ENCODE measurements at regions not wholly inside any gene's neighbourhood (a gene's known extent, or its start where the extent isn't known, plus 50 kb on each side); places are given as distances from the start of the nearest gene placed in this dataset.

DNA sequence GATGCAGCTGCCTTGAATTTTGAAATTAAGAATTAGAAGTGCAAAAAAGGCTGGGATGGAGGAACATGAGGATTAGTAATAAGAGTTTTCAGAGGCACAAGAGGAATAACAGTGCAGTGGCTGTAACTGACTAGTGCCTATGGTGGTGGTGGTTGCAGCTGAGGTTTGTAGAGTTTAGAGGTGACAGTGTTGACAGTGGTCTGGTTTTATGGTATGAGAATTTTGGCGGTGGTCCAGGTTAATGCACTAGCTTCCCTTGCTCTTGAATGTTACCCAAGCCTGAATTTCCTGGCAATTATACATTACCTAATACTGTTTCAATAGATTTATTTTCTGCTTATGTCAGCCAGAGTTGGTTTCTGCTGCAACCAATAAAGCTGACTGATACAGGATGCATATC is 112.8 kb upstream of the C11orf87 start:
- no peaks in the 10 kb centered on the region; the same call in 1 of the 2 replicates for H3K9me2 ChIP-seq (ENCODE audit: insufficient read depth)
- ChIA-PET POLR2A (no interaction called here), CTCF (no interaction called here), RAD21 (ENCODE audit: low non-redundant PET in 1 of 2, low total read pairs in 2 of 2, uncharacterized antibody in 2 of 2, unreplicated experiment in 2 of 2) (no interaction called here)
- no peak overlapping the region for H3K27ac ChIP-seq (ENCODE audit: low read depth, low read length)
- no peaks in the 10 kb centered on the region for H3K27me3 ChIP-seq (ENCODE audit: insufficient read depth, low read length)
- H3K4me3 ChIP-seq (replicated peaks in 1 of 2; ENCODE audit: low read depth in 1 of 2, low read length in 2 of 2) = no peak overlapping the region
- no peaks in the 10 kb centered on the region for H3K4me1 ChIP-seq (ENCODE audit: control insufficient read depth in 1 of 2, insufficient read depth in 2 of 2, low read length in 2 of 2)
- ATAC-seq = no peak
- no TSS peak for BruUV-seq (replicated peaks)
- no peak overlapping the region for H2AFZ ChIP-seq (ENCODE audit: low read depth, low read length, poor library complexity, severe bottlenecking)
- H3K9me3 ChIP-seq (ENCODE audit: control insufficient read depth in 1 of 2, insufficient read depth in 1 of 2, low read depth in 1 of 2, low read length in 2 of 2) = no peaks in the 10 kb centered on the region
- H3K36me3 ChIP-seq (ENCODE audit: control insufficient read depth in 1 of 2, insufficient read depth in 2 of 2, low read length in 2 of 2) = no peaks in the 10 kb centered on the region
- intact Hi-C loops (cut with micrococcal nuclease) = no loop called here
- no peaks in the 10 kb centered on the region for H4K20me1 ChIP-seq (ENCODE audit: insufficient read depth)
- H3K4me2 ChIP-seq (ENCODE audit: low read length) = no peak overlapping the region
- TF ChIP-seq ZFX (IDR thresholded peaks at IDR 0.05) (no peak), CEBPB (IDR thresholded peaks at IDR 0.05; ENCODE audit: low read depth) (no peak), ELF1 (IDR thresholded peaks at IDR 0.05; ENCODE audit: borderline replicate concordance, low read depth) (no peak), SP1 (IDR thresholded peaks at IDR 0.05; ENCODE audit: low read depth) (no peak)
- TF ChIP-seq, protein P1, sequence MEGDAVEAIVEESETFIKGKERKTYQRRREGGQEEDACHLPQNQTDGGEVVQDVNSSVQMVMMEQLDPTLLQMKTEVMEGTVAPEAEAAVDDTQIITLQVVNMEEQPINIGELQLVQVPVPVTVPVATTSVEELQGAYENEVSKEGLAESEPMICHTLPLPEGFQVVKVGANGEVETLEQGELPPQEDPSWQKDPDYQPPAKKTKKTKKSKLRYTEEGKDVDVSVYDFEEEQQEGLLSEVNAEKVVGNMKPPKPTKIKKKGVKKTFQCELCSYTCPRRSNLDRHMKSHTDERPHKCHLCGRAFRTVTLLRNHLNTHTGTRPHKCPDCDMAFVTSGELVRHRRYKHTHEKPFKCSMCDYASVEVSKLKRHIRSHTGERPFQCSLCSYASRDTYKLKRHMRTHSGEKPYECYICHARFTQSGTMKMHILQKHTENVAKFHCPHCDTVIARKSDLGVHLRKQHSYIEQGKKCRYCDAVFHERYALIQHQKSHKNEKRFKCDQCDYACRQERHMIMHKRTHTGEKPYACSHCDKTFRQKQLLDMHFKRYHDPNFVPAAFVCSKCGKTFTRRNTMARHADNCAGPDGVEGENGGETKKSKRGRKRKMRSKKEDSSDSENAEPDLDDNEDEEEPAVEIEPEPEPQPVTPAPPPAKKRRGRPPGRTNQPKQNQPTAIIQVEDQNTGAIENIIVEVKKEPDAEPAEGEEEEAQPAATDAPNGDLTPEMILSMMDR (IDR thresholded peaks at IDR 0.05 in 2 of 3, conservative IDR thresholded peaks at IDR 0.05 in 1 of 3; ENCODE audit: borderline replicate concordance in 1 of 3, insufficient read depth in 1 of 3, low read depth in 2 of 3, low read length in 2 of 3) = no peak
- H3K79me2 ChIP-seq (ENCODE audit: insufficient read depth, low read length) = no peaks in the 10 kb centered on the region
- no peak overlapping the region for H3K9ac ChIP-seq (ENCODE audit: low read length)
- no peak for DNase-seq (ENCODE audit: low read depth, low spot score)

DNA sequence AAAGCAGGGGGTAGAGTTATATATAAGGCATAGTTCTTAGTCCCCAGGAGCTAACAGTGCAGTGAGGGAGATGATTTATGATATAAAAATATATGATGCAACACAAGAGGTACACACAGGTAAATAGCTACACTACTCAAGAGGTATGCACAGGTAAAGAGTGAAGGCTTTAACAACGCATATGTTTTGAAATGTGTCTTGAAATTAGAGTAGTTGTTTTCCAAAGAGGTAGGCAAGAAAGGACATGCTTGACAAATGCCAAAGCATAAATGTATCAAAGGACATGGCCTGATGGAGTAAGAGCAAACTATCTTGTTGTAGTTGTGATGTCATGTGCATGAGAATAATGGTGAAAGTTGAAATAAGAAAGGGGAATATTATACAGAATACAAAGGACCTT is 104.3 kb upstream of the C11orf87 start:
- Histone ChIP-seq H3K27ac (ENCODE audit: low read depth, low read length) (no peak overlapping the region), H3K9me2 (ENCODE audit: insufficient read depth) (no peaks in the 10 kb centered on the region), H4K20me1 (ENCODE audit: insufficient read depth) (no peaks in the 10 kb centered on the region), H3K4me1 (ENCODE audit: control insufficient read depth in 1 of 2, insufficient read depth in 2 of 2, low read length in 2 of 2) (peaks cover 7 to 11% of the 10 kb centered on the region in 2 experiments; a peak in 2 of 4 replicates), H3K79me2 (ENCODE audit: insufficient read depth, low read length) (no peaks in the 10 kb centered on the region), H3K36me3 (ENCODE audit: control insufficient read depth in 1 of 2, insufficient read depth in 2 of 2, low read length in 2 of 2) (no peaks in the 10 kb centered on the region), H2AFZ (ENCODE audit: low read depth, low read length, poor library complexity, severe bottlenecking) (no peak overlapping the region), H3K4me3 (replicated peaks in 1 of 2; ENCODE audit: low read depth in 1 of 2, low read length in 2 of 2) (no peak overlapping the region), H3K27me3 (ENCODE audit: insufficient read depth, low read length) (no peaks in the 10 kb centered on the region), H3K9ac (ENCODE audit: low read length) (no peak overlapping the region), H3K4me2 (ENCODE audit: low read length) (no peak overlapping the region), H3K9me3 (ENCODE audit: control insufficient read depth in 1 of 2, insufficient read depth in 1 of 2, low read depth in 1 of 2, low read length in 2 of 2) (no peaks in the 10 kb centered on the region)
- DNase-seq (ENCODE audit: low read depth, low spot score) (no peak), ATAC-seq (no peak)
- CTCF ChIA-PET = no interaction called here
- POLR2A ChIA-PET = no interaction called here
- no TSS peak for BruUV-seq (replicated peaks)
- RAD21 ChIA-PET (ENCODE audit: low non-redundant PET in 1 of 2, low total read pairs in 2 of 2, uncharacterized antibody in 2 of 2, unreplicated experiment in 2 of 2) = no interaction called here
- intact Hi-C loops (cut with micrococcal nuclease) = no loop called here
- TF ChIP-seq SRF (IDR thresholded peaks at IDR 0.05; ENCODE audit: low read depth) (no peak), EGR1 (IDR thresholded peaks at IDR 0.05; ENCODE audit: low read depth) (no peak), FOSL1 (IDR thresholded peaks at IDR 0.05; ENCODE audit: low read depth) (no peak), ELF1 (IDR thresholded peaks at IDR 0.05; ENCODE audit: borderline replicate concordance, low read depth) (no peak), TCF7L2 (IDR thresholded peaks at IDR 0.05; ENCODE audit: borderline replicate concordance, extremely low read depth, insufficient read depth, insufficient read length) (no peak), ZFX (IDR thresholded peaks at IDR 0.05) (no peak), EZH2phosphoT487 (IDR thresholded peaks at IDR 0.05; ENCODE audit: borderline replicate concordance) (no peak), JUND (IDR thresholded peaks at IDR 0.05) (no peak), YY1 (IDR thresholded peaks at IDR 0.05; ENCODE audit: extremely low read depth, insufficient replicate concordance, low read depth, low read length) (no peak)
- TF ChIP-seq, protein P1 (IDR thresholded peaks at IDR 0.05 in 2 of 3, conservative IDR thresholded peaks at IDR 0.05 in 1 of 3; ENCODE audit: borderline replicate concordance in 1 of 3, insufficient read depth in 1 of 3, low read depth in 2 of 3, low read length in 2 of 3) = no peak
- TF ChIP-seq, protein P2, sequence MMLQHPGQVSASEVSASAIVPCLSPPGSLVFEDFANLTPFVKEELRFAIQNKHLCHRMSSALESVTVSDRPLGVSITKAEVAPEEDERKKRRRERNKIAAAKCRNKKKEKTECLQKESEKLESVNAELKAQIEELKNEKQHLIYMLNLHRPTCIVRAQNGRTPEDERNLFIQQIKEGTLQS (IDR thresholded peaks at IDR 0.05) = no peak
- TF ChIP-seq, protein P3, sequence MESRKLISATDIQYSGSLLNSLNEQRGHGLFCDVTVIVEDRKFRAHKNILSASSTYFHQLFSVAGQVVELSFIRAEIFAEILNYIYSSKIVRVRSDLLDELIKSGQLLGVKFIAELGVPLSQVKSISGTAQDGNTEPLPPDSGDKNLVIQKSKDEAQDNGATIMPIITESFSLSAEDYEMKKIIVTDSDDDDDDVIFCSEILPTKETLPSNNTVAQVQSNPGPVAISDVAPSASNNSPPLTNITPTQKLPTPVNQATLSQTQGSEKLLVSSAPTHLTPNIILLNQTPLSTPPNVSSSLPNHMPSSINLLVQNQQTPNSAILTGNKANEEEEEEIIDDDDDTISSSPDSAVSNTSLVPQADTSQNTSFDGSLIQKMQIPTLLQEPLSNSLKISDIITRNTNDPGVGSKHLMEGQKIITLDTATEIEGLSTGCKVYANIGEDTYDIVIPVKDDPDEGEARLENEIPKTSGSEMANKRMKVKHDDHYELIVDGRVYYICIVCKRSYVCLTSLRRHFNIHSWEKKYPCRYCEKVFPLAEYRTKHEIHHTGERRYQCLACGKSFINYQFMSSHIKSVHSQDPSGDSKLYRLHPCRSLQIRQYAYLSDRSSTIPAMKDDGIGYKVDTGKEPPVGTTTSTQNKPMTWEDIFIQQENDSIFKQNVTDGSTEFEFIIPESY (IDR thresholded peaks at IDR 0.05; ENCODE audit: extremely low read depth, insufficient replicate concordance, low read length) = no peak
